ENCODE measurements at regions not wholly inside any gene's neighbourhood (a gene's known extent, or its start where the extent isn't known, plus 50 kb on each side); places are given as distances from the start of the nearest gene placed in this dataset.

- ATAC-seq (no peak), DNase-seq (no peak), FAIRE-seq (no peak)
- Histone ChIP-seq H3K4me3 (no peak overlapping the region), H3K4me1 (no peaks in the 10 kb centered on the region), H3K27ac (no peak overlapping the region), H3K9me3 (no peaks in the 10 kb centered on the region), H3K36me3 (no peaks in the 10 kb centered on the region), H3K27me3 (peaks cover 0 to 16% (median 0%) of the 10 kb centered on the region in 4 donors)
- intact Hi-C loops (cut with DNase I), result no loop called here
- no peak for TF ChIP-seq CTCF (IDR thresholded peaks at IDR 0.05)
- 63 to 68% methylated on average over 6 of the region's 6 CpGs for WGBS, 2 donors
Measured at GRCh38 chr16:73871088-73871733, 425.4 kb upstream of the PSMD7 start.

GRCh38 chr16:73869126-73869525 lies 427.5 kb upstream of the PSMD7 start:
- Histone ChIP-seq H3K27me3 (peaks cover 0 to 8% (median 0%) of the 10 kb centered on the region in 4 donors), H3K9me3 (no peaks in the 10 kb centered on the region), H3K4me3 (no peak overlapping the region), H3K4me1 (no peaks in the 10 kb centered on the region), H3K27ac (no peak overlapping the region), H3K36me3 (no peaks in the 10 kb centered on the region)
- TF ChIP-seq CTCF (IDR thresholded peaks at IDR 0.05), result no peak
- WGBS, 2 donors, result 31 to 32% methylated on average over 3 of the region's 3 CpGs
- ATAC-seq, result no peak
- no peak for DNase-seq
- intact Hi-C loops (cut with DNase I), result no loop called here
- FAIRE-seq, result no peak

GRCh38 chr16:73864868-73865267 lies 431.7 kb upstream of the PSMD7 start:
- H3K27me3 ChIP-seq, result no peaks in the 10 kb centered on the region
- no peak overlapping the region for H3K4me3 ChIP-seq
- ATAC-seq, result no peak
- H3K4me1 ChIP-seq, result no peaks in the 10 kb centered on the region
- no peak for DNase-seq
- TF ChIP-seq CTCF (IDR thresholded peaks at IDR 0.05), result no peak
- no peaks in the 10 kb centered on the region for H3K9me3 ChIP-seq
- H3K36me3 ChIP-seq, result no peaks in the 10 kb centered on the region
- no peak for FAIRE-seq
- intact Hi-C loops (cut with DNase I), result no loop called here
- no peak overlapping the region for H3K27ac ChIP-seq

GRCh38 chr16:73858326-73858725 lies 438.3 kb upstream of the PSMD7 start:
- 83 to 92% methylated on average over 2 of the region's 2 CpGs for WGBS, 2 donors
- H3K27me3 ChIP-seq, result no peaks in the 10 kb centered on the region
- FAIRE-seq (no peak), ATAC-seq (no peak), DNase-seq (no peak)
- no peaks in the 10 kb centered on the region for H3K9me3 ChIP-seq
- intact Hi-C loops (cut with DNase I), result no loop called here
- no peak overlapping the region for H3K27ac ChIP-seq
- H3K36me3 ChIP-seq, result no peaks in the 10 kb centered on the region
- no peak for TF ChIP-seq CTCF (IDR thresholded peaks at IDR 0.05)
- H3K4me3 ChIP-seq, result no peak overlapping the region
- no peaks in the 10 kb centered on the region for H3K4me1 ChIP-seq

- Histone ChIP-seq H3K9me3 (no peaks in the 10 kb centered on the region), H3K27ac (no peak overlapping the region), H3K4me3 (no peak overlapping the region), H3K27me3 (no peaks in the 10 kb centered on the region), H3K36me3 (no peaks in the 10 kb centered on the region), H3K4me1 (no peaks in the 10 kb centered on the region)
- intact Hi-C loops (cut with DNase I), result no loop called here
- FAIRE-seq, result no peak
- 62 to 69% methylated on average over 5 of the region's 5 CpGs for WGBS, 2 donors
- DNase-seq, result no peak
- ATAC-seq, result no peak
- no peak for TF ChIP-seq CTCF (IDR thresholded peaks at IDR 0.05)
Measured at GRCh38 chr16:73853968-73854367, 442.6 kb upstream of the PSMD7 start.
